ENCODE measurements at regions not wholly inside any gene's neighbourhood (a gene's known extent, or its start where the extent isn't known, plus 50 kb on each side); places are given as distances from the start of the nearest gene placed in this dataset.

DNA sequence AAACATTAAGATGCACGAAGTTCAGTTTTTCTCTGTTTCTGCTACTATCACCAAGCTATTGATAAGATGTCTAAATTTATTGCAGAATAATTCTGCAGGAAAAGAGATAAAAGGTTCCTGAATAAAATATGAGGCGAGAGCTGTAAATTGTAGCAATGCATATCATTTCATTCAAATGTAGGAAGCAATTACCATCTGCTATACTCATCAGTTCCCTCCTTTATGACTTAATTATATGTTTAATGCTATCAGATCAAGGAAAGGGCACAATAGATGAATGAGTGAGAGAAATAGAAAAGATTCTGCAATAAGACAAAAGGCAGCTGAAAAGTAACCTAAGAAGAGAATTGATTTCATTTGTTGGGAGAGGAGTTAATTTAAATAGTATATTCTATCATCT, 108.2 kb upstream of the GALNT5 start:
- H3K27me3 ChIP-seq (ENCODE audit: control insufficient read depth, insufficient read depth, low read length), result no peaks in the 10 kb centered on the region
- no peak for TF ChIP-seq CTCF (IDR thresholded peaks at IDR 0.05; ENCODE audit: insufficient read depth, low read length, severe bottlenecking)

DNA sequence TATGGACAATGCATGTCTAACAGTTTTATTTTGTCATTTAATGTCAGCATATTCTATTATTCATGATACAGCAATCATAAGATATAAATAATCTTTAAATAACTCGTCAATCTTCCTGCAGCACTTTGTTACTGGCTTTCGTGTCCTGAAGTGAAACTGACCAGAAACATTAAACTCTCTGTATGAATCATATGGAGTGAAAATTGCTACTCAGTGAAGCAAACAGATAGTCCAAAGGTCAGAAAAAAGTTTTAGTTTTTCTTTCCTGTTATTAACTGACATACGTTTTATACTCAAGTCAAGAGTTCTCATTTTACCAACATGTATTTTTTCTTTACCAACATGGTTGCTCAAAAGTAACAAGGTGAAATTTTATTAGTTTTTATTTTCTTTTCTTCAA, 106.8 kb upstream of the GALNT5 start:
- no peak for FAIRE-seq
- Histone ChIP-seq H3K36me3 (ENCODE audit: control insufficient read depth, insufficient read depth, low read length) (no peaks in the 10 kb centered on the region), H3K4me3 (ENCODE audit: low read depth, low read length) (no peak overlapping the region), H3K27me3 (ENCODE audit: control insufficient read depth, insufficient read depth, low read length) (no peaks in the 10 kb centered on the region)
- no peak for DNase-seq (ENCODE audit: low read depth)
- TF ChIP-seq CTCF (IDR thresholded peaks at IDR 0.05; ENCODE audit: insufficient read depth, low read length, severe bottlenecking), result no peak

More for the DNA sequence above, 108.2 kb upstream of the GALNT5 start:
- Histone ChIP-seq H3K4me3 (ENCODE audit: low read depth, low read length) (no peak overlapping the region), H3K36me3 (ENCODE audit: control insufficient read depth, insufficient read depth, low read length) (no peaks in the 10 kb centered on the region)
- DNase-seq (ENCODE audit: low read depth) (no peak), FAIRE-seq (no peak)

GRCh38 chr2:157152362-157152761, 105.1 kb upstream of the GALNT5 start:
- H3K4me3 ChIP-seq (ENCODE audit: low read depth, low read length), result no peak overlapping the region
- no peak for FAIRE-seq
- H3K27me3 ChIP-seq (ENCODE audit: control insufficient read depth, insufficient read depth, low read length), result no peaks in the 10 kb centered on the region
- no peaks in the 10 kb centered on the region for H3K36me3 ChIP-seq (ENCODE audit: control insufficient read depth, insufficient read depth, low read length)
- no peak for TF ChIP-seq CTCF (IDR thresholded peaks at IDR 0.05; ENCODE audit: insufficient read depth, low read length, severe bottlenecking)
- no peak for DNase-seq (ENCODE audit: low read depth)

DNA sequence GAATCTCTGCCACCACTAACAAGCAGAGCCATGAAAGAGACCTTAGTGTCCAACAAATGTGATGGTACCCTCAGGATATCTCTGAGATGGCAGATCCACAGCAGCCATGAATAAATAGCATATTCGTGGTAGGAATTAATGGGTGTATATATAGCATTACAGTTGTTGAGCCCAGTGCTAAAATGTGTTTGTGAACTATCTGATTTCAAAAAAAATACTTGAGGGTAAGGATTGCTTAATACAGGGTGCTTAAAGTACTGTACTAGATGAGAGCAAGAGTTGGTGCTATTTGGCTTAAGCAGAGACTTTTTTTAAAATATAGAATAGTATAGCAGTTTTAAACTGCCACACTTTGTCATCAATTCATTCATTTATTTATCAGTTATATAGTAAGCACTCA, 101.5 kb upstream of the GALNT5 start:
- DNase-seq (ENCODE audit: low read depth) (no peak), FAIRE-seq (no peak)
- H3K36me3 ChIP-seq (ENCODE audit: control insufficient read depth, insufficient read depth, low read length), result no peaks in the 10 kb centered on the region
- H3K27me3 ChIP-seq (ENCODE audit: control insufficient read depth, insufficient read depth, low read length), result no peaks in the 10 kb centered on the region
- no peak for TF ChIP-seq CTCF (IDR thresholded peaks at IDR 0.05; ENCODE audit: insufficient read depth, low read length, severe bottlenecking)
- no peak overlapping the region for H3K4me3 ChIP-seq (ENCODE audit: low read depth, low read length)

DNA sequence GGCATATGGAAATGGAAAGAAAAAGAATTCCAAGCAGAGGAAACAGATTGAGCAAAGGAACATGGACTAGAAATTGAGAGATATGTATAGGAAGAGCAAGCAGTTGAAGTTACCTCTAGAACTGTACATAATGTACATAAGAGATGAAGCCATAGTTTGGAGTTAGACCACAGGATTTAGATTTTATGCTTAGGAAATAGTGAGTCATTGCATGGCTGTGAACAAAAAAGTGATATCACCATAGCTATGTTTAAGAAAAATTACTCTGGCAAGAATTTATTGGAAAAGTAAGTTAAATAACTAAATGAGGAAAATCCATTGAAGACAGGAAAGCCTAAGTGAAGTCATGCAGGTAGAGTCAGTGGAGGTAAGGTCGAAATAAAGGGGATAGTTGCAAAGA, 99.4 kb upstream of the GALNT5 start:
- Histone ChIP-seq H3K36me3 (ENCODE audit: control insufficient read depth, insufficient read depth, low read length) (no peaks in the 10 kb centered on the region), H3K4me3 (ENCODE audit: low read depth, low read length) (no peak overlapping the region), H3K27me3 (ENCODE audit: control insufficient read depth, insufficient read depth, low read length) (no peaks in the 10 kb centered on the region)
- DNase-seq (ENCODE audit: low read depth) (peak; percentile 78), FAIRE-seq (no peak)
- TF ChIP-seq CTCF (IDR thresholded peaks at IDR 0.05; ENCODE audit: insufficient read depth, low read length, severe bottlenecking), result no peak

DNA sequence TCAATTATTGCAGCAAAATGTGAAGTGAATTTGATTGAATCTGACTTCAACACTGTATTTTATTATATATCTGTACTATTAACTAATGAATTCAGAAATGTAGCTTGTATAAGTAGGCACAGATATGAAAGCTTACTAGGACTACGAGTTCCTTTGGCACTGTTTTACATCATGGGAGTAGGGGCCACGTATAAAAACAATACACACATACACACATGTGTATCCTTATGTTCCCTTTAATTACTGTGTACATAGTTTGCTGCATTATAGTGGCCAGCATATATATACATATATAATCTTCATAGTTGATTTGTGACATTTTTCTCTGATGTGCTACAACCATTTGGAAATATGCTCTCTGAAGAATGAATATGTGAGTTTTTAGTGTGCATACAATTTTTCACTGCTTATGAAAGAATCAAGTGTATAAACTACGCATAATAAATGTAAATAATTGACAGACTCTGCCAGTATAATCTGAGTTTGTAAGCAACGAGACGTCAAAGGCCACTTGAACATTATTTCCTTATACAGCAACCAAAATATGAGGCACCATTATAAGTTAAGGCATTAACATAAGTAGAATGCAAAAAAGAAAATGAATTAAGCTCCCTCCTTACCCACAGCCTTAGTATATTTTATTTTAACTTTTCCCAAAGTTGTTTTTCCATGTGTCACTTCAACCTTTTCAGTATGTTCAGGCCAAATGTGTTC, 98.1 kb upstream of the GALNT5 start:
- H3K27me3 ChIP-seq (ENCODE audit: control insufficient read depth, insufficient read depth, low read length), result no peaks in the 10 kb centered on the region
- no peaks in the 10 kb centered on the region for H3K36me3 ChIP-seq (ENCODE audit: control insufficient read depth, insufficient read depth, low read length)
- H3K4me3 ChIP-seq (ENCODE audit: low read depth, low read length), result no peak overlapping the region
- DNase-seq (ENCODE audit: low read depth), result no peak
- no peak for FAIRE-seq
- no peak for TF ChIP-seq CTCF (IDR thresholded peaks at IDR 0.05; ENCODE audit: insufficient read depth, low read length, severe bottlenecking)
